SK-N-SH (cell line): ENCODE measurements at regions not wholly inside any gene's neighbourhood (a gene's known extent, or its start where the extent isn't known, plus 50 kb on each side); places are given as distances from the start of the nearest gene placed in this dataset.

Experiments
- POLR2AphosphoS5 ChIP-seq: IDR thresholded peaks from 2 replicates; pipeline ENCODE4 v1.6.1; 2012; ENCODE audit warnings: low read depth, low read length
- TCF12 ChIP-seq: IDR thresholded peaks from 2 replicates; pipeline ENCODE4 v1.4.0; 2012

DNA sequence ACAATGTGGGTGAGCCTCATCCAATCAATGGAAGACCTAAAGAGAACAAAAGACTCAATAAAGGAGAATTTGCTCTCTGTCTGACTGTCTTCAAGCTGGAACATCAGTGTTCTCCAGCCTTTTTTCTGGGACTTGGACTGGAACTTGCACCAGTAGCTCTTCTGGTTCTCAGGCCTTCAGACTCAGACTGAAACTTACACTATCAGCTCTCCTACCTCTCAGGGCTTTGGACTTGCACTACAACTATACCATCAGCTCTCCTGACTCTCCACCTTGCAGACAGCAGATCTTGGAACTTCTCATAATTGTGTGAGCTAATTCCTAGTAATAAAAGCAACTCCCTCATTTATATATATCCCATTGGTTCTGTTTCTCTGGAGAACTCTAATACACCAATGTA is 185.9 kb downstream of the SMIM20 start:
- TF ChIP-seq POLR2AphosphoS5 (no peak), TCF12 (no peak)
